ENCODE measurements at regions not wholly inside any gene's neighbourhood (a gene's known extent, or its start where the extent isn't known, plus 50 kb on each side); places are given as distances from the start of the nearest gene placed in this dataset.

GRCh38 chr4:181264893-181265292, 978.3 kb upstream of the TENM3 start:
- TF ChIP-seq CTCF (IDR thresholded peaks at IDR 0.05 in 8 of 11, conservative IDR thresholded peaks at IDR 0.05 in 3 of 11) (no peak), POLR2AphosphoS5 (IDR thresholded peaks at IDR 0.05) (no peak), POLR2A (IDR thresholded peaks at IDR 0.05) (no peak)
